Liver (tissue), 3 donors: ENCODE measurements at regions not wholly inside any gene's neighbourhood (a gene's known extent, or its start where the extent isn't known, plus 50 kb on each side); places are given as distances from the start of the nearest gene placed in this dataset.

ENCODE experiments used
- EGR1 ChIP-seq, 2 donors: IDR thresholded peaks; 2 replicates each; pipeline ENCODE4 v1.6.1; 2016 to 2018; ENCODE audit warnings: antibody characterized with exemption in 2 of 2, low read depth in 2 of 2
- JUND ChIP-seq, 2 donors: IDR thresholded peaks; 2 replicates each; pipeline ENCODE4 v1.6.1; 2016; ENCODE audit warnings: antibody characterized with exemption in 2 of 2
- NR2F2 ChIP-seq: IDR thresholded peaks from 2 replicates; pipeline ENCODE4 v1.6.1; 2016; ENCODE audit warnings: antibody characterized with exemption
- TF ChIP-seq, protein P1 (sequence below): fragments of 150-350 bp; IDR thresholded peaks from 2 replicates; pipeline ENCODE4 v1.5.1; 2017; ENCODE audit warnings: improper control_type of control experiment, low read depth, low read length; ENCODE audit not compliant: missing input control
- TF ChIP-seq, protein P2 (sequence below): IDR thresholded peaks from 2 replicates; pipeline ENCODE4 v1.6.1; 2016; ENCODE audit warnings: antibody characterized with exemption
- TF ChIP-seq, protein P3 (sequence below): IDR thresholded peaks from 2 replicates; pipeline ENCODE4 v1.6.1; 2016; ENCODE audit warnings: antibody characterized with exemption, mild to moderate bottlenecking
- donor health status: healthy.
- donor health status: healthy.

DNA sequence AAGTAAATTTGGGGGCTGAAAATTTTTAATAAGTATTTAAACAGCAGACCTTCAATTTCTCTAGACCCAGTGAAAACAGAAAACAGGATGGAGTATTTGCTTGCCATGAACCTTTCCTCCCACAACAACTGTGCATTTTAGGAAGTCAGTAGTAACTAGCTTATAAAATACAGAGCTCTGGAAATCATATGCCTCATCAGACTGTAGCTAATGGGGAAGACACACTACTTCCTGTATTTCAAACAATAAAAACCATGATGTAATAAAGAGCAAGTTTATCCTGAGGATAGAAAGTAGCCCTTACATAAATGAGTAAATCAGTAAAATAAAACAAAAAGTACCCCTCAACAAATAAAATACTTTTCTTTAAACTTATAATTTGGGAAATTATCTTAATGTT is 280.1 kb upstream of the ZFP42 start:
- TF ChIP-seq, protein P1, sequence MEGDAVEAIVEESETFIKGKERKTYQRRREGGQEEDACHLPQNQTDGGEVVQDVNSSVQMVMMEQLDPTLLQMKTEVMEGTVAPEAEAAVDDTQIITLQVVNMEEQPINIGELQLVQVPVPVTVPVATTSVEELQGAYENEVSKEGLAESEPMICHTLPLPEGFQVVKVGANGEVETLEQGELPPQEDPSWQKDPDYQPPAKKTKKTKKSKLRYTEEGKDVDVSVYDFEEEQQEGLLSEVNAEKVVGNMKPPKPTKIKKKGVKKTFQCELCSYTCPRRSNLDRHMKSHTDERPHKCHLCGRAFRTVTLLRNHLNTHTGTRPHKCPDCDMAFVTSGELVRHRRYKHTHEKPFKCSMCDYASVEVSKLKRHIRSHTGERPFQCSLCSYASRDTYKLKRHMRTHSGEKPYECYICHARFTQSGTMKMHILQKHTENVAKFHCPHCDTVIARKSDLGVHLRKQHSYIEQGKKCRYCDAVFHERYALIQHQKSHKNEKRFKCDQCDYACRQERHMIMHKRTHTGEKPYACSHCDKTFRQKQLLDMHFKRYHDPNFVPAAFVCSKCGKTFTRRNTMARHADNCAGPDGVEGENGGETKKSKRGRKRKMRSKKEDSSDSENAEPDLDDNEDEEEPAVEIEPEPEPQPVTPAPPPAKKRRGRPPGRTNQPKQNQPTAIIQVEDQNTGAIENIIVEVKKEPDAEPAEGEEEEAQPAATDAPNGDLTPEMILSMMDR, result no peak
- TF ChIP-seq, protein P2, sequence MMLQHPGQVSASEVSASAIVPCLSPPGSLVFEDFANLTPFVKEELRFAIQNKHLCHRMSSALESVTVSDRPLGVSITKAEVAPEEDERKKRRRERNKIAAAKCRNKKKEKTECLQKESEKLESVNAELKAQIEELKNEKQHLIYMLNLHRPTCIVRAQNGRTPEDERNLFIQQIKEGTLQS, result no peak
- no peak for TF ChIP-seq EGR1 (IDR thresholded peaks at IDR 0.05; ENCODE audit: low read depth in 2 of 2)
- TF ChIP-seq NR2F2, result no peak
- TF ChIP-seq, protein P3, sequence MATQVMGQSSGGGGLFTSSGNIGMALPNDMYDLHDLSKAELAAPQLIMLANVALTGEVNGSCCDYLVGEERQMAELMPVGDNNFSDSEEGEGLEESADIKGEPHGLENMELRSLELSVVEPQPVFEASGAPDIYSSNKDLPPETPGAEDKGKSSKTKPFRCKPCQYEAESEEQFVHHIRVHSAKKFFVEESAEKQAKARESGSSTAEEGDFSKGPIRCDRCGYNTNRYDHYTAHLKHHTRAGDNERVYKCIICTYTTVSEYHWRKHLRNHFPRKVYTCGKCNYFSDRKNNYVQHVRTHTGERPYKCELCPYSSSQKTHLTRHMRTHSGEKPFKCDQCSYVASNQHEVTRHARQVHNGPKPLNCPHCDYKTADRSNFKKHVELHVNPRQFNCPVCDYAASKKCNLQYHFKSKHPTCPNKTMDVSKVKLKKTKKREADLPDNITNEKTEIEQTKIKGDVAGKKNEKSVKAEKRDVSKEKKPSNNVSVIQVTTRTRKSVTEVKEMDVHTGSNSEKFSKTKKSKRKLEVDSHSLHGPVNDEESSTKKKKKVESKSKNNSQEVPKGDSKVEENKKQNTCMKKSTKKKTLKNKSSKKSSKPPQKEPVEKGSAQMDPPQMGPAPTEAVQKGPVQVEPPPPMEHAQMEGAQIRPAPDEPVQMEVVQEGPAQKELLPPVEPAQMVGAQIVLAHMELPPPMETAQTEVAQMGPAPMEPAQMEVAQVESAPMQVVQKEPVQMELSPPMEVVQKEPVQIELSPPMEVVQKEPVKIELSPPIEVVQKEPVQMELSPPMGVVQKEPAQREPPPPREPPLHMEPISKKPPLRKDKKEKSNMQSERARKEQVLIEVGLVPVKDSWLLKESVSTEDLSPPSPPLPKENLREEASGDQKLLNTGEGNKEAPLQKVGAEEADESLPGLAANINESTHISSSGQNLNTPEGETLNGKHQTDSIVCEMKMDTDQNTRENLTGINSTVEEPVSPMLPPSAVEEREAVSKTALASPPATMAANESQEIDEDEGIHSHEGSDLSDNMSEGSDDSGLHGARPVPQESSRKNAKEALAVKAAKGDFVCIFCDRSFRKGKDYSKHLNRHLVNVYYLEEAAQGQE, result no peak
- no peak for TF ChIP-seq JUND (IDR thresholded peaks at IDR 0.05)
